GM18498 (cell line): ENCODE measurements at regions not wholly inside any gene's neighbourhood (a gene's known extent, or its start where the extent isn't known, plus 50 kb on each side); places are given as distances from the start of the nearest gene placed in this dataset.

ENCODE experiments used
- ATAC-seq: cut with Tn5 transposase; IDR thresholded peaks from one replicate; pipeline ENCODE4 v1.9.1; 2021; ENCODE audit warnings: mild to moderate bottlenecking, moderate library complexity; ENCODE audit not compliant: unreplicated experiment

DNA sequence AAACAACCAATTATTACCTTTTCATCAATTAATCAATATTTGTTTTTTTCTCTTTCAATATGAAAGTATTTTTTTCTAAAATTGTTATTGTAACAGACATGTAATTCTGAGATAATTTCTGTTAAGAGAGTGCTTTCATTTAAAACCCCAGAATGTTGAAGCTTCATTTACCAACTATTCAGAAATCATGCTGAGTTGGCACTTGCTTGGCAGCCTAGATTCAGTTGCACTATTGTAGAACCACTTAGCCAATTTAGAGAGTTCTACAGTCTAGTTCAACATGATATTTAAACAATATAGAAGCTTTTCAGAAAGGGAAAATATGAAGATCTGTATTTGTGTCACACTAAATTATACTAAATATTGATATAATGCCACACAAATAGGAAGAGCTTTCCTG, 56.1 kb upstream of the NKAIN2 start:
- ATAC-seq: no peak

DNA sequence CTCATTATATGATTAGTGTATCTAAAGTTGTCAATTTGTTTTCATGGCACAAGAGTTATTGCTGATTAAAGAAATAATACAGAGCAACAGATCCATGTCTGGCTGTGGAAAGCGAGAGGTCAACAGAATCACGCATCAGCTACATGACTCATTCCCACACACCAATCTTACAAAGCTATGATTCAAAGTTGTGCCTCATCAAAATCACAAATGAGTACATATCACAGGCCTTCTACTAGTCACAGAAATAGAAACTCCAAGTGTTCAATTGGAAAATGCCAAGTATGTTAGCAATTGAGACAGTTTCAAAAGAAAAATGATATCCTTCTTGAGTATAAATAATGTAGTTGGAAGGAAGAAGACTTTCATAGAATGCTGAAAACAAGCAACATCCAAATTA, 57.8 kb upstream of the NKAIN2 start:
- ATAC-seq: no peak

DNA sequence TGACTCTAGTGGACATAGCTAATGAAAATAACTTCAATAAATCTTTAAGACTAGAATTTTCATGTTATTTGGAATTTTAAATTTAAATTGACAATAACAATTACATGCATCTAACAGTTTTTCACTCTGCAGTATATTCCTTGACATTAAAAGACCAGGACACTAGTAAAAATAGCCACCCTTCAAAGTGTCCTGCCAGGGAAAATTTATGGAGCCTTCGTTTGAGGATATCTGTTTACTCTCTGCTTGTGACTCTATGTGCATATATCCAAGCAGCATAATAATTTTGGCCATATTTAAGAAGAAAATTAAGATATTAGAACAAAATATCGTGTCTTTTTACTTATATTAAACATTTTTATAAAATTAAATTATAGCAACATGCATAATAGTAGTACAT, 58.8 kb upstream of the NKAIN2 start:
- ATAC-seq: no peak

DNA sequence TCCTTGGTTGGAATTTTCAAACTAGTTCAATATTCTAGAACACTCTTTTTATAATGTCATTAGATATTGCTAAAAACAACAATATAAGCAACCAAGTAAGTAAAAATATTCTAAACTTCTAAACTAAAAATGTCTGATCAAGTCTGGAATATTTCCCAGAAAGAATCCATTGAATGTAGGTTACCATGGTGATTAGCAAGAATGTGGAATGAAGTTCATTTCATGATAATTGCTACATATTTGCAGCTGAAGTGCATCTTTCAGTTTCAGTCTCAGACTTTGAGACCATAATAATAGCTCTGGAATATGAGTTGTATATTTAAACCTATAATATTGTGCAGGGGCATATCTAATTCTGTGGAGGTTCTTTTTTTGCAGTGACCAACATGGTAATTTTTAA, 61.0 kb upstream of the NKAIN2 start:
- no peak for ATAC-seq

DNA sequence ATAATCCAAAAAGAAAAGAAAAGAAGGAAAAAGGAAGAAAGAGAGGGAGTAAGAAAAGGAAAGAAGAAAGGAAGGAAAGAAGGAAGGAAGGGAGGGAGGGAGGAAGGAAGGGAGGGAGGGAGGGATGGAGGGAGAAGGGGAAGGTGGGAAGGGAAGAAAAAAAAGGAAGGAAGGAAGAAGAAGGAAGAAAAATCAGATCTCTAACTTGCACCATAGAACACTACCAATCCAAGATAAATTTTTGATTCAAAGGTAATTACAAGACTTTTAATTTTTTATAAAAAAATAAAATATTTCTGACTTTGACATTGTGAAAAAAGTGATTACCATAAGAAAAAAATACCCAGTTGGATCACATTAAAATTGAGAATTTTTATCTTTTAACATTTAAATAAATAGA, 70.5 kb upstream of the NKAIN2 start:
- no peak for ATAC-seq

DNA sequence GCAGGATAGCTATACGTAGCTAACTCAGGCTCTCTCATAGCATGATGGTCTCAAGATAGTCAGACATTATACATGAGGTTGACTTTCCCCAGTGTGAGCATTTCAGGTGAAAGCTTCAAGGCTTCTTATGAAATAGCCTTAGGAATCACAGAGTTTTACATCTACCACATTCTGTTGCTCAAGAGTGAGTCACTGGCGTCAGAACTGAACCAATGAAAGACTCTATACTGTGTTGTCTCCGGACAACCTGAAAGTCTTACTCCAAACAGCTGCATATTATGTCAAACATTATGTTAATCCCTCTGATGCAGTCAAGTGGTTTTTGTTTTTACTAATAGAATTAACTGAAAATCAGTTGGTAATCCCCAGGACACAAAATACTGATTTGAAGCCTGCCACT, 79.8 kb upstream of the TRDN start:
- ATAC-seq: no peak

DNA sequence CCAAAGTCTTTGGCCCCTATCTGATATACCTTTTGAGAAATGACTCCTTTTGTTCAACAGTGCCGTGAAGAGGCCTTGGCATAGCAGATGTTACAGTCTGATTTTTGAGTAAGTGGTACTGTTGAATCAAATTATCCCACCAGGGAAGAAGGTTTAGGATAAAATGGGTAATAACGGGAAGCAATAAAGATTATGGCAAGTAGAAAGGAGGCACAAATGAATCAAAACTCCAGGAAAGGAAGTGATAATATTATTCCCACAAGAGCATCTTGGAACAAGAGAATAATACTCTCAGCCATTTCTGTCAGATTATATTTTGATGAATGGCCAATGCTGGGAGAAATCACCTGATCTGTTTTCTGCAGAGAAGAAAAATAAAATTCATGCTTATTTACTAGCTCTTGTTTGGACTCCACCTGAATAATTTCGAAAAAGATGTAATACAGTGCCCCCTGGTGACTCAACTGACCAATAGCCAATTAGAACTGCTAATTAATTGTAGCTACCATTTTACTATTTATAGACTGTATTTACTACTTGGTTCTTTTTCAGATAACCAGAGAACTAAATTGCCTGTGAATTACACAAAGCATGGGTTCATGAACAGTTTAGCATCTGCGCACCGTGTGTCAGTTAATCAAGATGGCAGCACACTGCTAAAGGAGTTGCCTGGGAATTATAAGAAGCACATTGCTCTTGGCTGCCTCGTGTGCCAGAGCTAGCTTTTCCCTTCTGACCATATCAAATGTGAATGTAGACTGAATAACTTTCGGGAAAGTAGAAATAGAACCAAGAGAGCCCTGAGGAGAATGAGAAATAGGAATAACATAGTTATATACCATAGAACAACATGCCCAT, 78.5 kb upstream of the TRDN start:
- peak; percentile 76 for ATAC-seq

DNA sequence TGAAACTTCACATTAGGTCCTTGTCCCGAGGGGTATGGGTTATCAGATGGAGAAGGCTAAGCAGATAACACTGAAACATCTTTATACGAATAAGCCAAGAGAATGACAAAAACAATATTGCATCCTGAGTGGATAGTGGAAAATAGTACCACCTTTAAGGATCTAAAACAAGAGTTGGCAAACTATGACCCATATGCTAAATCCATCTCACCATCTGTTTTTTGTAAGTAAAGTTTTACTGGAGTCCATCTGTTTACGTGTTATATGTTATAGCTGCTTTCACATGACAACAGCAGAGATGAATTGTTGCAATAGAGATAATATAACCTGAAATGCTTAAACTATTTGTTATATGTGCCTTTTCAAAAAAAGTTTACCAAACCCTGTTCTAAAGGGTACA, 76.1 kb upstream of the TRDN start:
- ATAC-seq: no peak

DNA sequence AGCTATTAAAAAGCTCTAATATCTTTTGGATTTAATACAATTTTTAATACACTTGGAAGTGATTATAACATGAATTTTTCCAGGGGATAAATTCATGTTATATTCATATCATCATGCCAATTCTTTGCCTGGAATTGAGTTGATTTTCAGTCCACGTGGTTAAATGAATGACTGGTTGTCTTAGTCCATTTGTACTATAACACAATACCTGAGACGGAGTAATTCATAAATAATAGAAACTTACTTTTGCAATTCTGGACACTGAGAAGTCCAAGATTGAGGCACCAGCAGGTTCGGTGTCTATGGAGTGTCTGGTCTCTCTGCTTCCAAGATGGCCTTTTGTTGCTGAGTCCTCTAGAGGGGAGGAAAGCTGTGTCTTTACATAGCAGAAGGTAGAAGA, 66.2 kb upstream of the TRDN start:
- no peak for ATAC-seq

DNA sequence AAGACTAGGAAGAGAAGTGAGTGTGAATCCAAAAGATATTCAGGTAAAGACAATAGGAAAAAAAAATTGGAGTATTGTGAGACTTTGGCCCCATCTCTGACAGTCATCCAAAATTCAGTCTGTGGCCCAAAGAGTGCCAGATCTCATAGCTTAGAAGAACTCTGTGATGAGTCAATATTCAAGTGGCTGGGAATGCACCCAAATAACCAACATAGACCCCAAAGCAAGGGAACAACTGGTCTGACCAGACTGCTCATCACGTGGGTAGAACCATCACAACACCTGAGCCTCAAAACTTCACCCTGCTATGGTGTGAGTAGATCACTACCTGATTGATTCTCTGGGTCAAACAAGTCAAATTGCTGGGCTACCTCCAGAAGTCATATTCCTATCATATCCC, 51.1 kb upstream of the TRDN start:
- peak; percentile 47 for ATAC-seq
